ENCODE measurements at regions not wholly inside any gene's neighbourhood (a gene's known extent, or its start where the extent isn't known, plus 50 kb on each side); places are given as distances from the start of the nearest gene placed in this dataset.
"Not testable (repeated sequence)": the region's sequence is repeated elsewhere in the genome, so short reads cannot be mapped to it uniquely, and the experiment has no call there.

DNA sequence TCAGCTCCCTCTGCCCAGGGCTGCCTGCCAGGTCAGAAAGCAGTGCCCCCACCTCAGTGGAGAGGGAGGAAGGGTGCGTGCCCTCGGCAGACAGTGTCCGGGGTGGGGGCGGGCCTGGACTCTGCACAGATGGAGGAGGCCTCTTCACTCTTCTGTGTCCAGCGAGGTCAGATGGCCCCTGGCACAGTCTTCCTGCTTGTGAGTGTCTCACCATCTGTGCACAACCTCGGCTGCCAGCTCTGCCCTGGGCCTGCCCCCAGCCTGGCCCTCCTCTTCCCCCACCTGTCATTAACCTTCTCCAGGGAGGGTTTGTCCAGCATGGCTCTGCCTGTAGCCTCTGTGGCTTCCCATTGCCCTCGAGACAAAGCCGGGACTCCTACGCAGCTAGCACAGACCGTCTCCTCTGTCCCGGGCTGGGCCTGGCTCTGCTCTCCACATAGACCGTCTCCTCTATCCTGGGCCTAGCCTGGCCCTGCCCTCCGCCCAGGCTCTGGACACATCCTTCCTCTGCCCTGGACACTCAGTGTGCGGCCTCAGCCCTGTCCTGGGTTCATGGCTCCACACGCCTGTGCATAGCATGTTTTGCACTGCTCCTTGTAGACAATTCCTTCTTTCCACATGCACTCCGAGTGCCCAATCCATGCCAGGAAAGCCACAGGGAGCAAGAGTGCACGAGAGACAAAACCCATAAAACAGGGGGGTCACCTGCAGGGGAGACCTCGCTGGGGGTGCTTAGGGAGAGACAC is 138.9 kb upstream of the FOXD4L5 start:
- H3K27me3 Mint-ChIP-seq (ENCODE audit: low read depth); intact Hi-C loops (cut with micrococcal nuclease); H3K4me1 Mint-ChIP-seq (ENCODE audit: low read depth); H3K4me3 Mint-ChIP-seq; H3K27ac Mint-ChIP-seq; H3K36me3 Mint-ChIP-seq (ENCODE audit: low read depth); CTCF ChIA-PET; DNase-seq: not testable (repeated sequence)
- peaks cover 29% of the 10 kb centered on the region for H3K9me3 Mint-ChIP-seq

- H3K9me3 Mint-ChIP-seq = peaks cover 34% of the 10 kb centered on the region
- H3K27me3 Mint-ChIP-seq (ENCODE audit: low read depth); H3K27ac Mint-ChIP-seq; H3K4me1 Mint-ChIP-seq (ENCODE audit: low read depth); CTCF ChIA-PET; H3K36me3 Mint-ChIP-seq (ENCODE audit: low read depth); H3K4me3 Mint-ChIP-seq; DNase-seq; intact Hi-C loops (cut with micrococcal nuclease): not testable (repeated sequence)
These were observed 138.1 kb upstream of the FOXD4L5 start for GRCh38 chr9:65422966-65423690.

DNA sequence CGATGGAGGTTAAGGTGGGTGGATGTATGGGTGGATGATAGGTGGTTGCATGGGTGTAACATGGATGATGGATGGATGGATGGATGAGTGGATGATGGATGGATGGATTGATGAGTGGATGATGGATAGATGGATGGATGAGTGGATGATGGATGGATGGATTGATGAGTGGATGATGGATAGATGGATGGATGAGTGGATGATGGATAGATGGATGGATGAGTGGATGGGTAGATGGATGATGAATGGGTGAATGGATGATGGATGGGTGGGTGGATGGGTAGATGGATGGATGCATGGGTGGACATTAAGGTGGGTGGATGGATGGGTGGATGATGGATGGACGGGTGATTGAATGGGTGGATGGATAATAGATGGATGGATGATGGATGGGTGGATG is 136.5 kb upstream of the FOXD4L5 start:
- H3K4me3 Mint-ChIP-seq; H3K4me1 Mint-ChIP-seq (ENCODE audit: low read depth); intact Hi-C loops (cut with micrococcal nuclease); CTCF ChIA-PET; H3K27me3 Mint-ChIP-seq (ENCODE audit: low read depth); DNase-seq; H3K36me3 Mint-ChIP-seq (ENCODE audit: low read depth); H3K27ac Mint-ChIP-seq: not testable (repeated sequence)
- H3K9me3 Mint-ChIP-seq = peaks cover 36% of the 10 kb centered on the region

DNA sequence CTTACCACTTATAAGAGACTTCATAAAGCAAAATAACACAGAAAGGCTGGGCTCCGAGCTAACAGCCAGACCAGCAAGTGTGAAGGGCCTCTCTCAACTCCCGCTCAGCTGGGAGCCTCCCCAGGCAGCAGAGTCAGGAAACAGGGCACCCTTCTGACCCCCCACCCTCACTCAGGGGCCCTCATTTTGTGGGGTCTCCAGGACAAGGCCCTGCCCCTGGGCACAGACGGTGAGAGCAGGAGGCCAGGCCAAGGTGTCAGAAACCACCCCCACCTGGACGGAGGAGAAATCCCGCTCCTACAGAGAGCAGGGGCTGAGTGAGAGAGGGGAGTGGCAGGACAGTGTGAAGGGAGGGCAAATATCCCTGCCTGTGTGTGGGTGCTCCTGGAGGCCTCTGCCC is 135.8 kb upstream of the FOXD4L5 start:
- H3K4me3 Mint-ChIP-seq = no peak overlapping the region

GRCh38 chr9:65418966-65419365 is 134.0 kb upstream of the FOXD4L5 start:
- H3K36me3 Mint-ChIP-seq (ENCODE audit: low read depth); H3K4me3 Mint-ChIP-seq; H3K4me1 Mint-ChIP-seq (ENCODE audit: low read depth); H3K27ac Mint-ChIP-seq; CTCF ChIA-PET; DNase-seq; H3K27me3 Mint-ChIP-seq (ENCODE audit: low read depth); intact Hi-C loops (cut with micrococcal nuclease): not testable (repeated sequence)
- H3K9me3 Mint-ChIP-seq = peaks cover 28% of the 10 kb centered on the region

More for the DNA sequence above, 135.8 kb upstream of the FOXD4L5 start:
- H3K9me3 Mint-ChIP-seq = peaks cover 35% of the 10 kb centered on the region
- H3K27ac Mint-ChIP-seq = no peak overlapping the region
- H3K36me3 Mint-ChIP-seq (ENCODE audit: low read depth) = peaks cover 4% of the 10 kb centered on the region
- no peaks in the 10 kb centered on the region for H3K4me1 Mint-ChIP-seq (ENCODE audit: low read depth)
- H3K27me3 Mint-ChIP-seq (ENCODE audit: low read depth) = no peaks in the 10 kb centered on the region
- intact Hi-C loops (cut with micrococcal nuclease) = no loop called here
- CTCF ChIA-PET = no interaction called here
- DNase-seq = no peak

DNA sequence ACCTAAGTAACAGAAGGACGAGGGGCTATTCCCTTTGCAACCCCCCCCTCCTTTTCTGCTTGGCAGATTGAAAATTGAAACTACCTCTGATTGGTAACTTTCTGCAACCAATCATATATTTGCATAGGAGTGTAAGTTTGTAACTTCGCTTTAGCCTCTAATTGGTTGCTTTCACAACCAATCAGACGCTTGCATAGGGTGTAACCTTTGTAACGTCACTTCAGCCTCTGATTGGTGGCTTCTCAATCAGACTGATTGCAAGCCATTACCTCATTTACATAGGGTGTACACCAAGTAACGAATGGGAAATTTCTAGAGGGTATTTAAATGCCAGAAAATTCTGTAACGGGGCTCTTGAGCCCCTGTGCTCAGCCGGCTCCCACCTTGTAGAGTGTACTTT is 131.9 kb upstream of the FOXD4L5 start:
- H3K4me3 Mint-ChIP-seq; intact Hi-C loops (cut with micrococcal nuclease); H3K27ac Mint-ChIP-seq; DNase-seq; H3K36me3 Mint-ChIP-seq (ENCODE audit: low read depth); CTCF ChIA-PET; H3K27me3 Mint-ChIP-seq (ENCODE audit: low read depth); H3K4me1 Mint-ChIP-seq (ENCODE audit: low read depth): not testable (repeated sequence)
- peaks cover 28% of the 10 kb centered on the region for H3K9me3 Mint-ChIP-seq

- peaks cover 18% of the 10 kb centered on the region for H3K9me3 Mint-ChIP-seq
- H3K27me3 Mint-ChIP-seq (ENCODE audit: low read depth); intact Hi-C loops (cut with micrococcal nuclease); DNase-seq; H3K36me3 Mint-ChIP-seq (ENCODE audit: low read depth); CTCF ChIA-PET; H3K4me3 Mint-ChIP-seq; H3K27ac Mint-ChIP-seq; H3K4me1 Mint-ChIP-seq (ENCODE audit: low read depth): not testable (repeated sequence)
These were observed 129.2 kb upstream of the FOXD4L5 start for GRCh38 chr9:65414249-65414648.

DNA sequence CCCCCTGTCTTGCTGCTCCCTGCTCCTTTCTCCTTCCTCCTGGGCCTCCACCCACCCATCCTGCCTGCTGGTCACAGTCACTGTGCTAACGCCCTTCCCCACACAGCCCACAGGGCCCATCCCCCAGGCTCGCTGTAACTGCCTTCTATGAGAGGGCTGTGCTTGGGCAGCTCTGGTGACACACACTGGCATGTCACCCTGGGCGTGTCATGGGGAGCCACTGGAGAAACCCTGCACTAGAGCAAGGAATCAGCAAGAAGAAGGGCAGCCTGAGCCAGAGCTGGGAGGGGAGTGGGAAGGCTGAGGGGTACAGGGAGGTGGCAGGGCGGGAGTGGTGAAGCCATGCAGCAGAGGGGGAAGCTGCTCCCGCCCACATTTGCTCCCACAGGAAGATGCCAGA is 128.4 kb upstream of the FOXD4L5 start:
- intact Hi-C loops (cut with micrococcal nuclease); H3K27me3 Mint-ChIP-seq (ENCODE audit: low read depth); H3K4me3 Mint-ChIP-seq; H3K36me3 Mint-ChIP-seq (ENCODE audit: low read depth); H3K4me1 Mint-ChIP-seq (ENCODE audit: low read depth); CTCF ChIA-PET; DNase-seq; H3K27ac Mint-ChIP-seq: not testable (repeated sequence)
- H3K9me3 Mint-ChIP-seq = peaks cover 15% of the 10 kb centered on the region

GRCh38 chr9:65411901-65412300 is 126.9 kb upstream of the FOXD4L5 start:
- H3K4me3 Mint-ChIP-seq = no peak overlapping the region
- H3K27me3 Mint-ChIP-seq (ENCODE audit: low read depth) = no peaks in the 10 kb centered on the region
- H3K27ac Mint-ChIP-seq = no peak overlapping the region
- DNase-seq = no peak
- no peaks in the 10 kb centered on the region for H3K4me1 Mint-ChIP-seq (ENCODE audit: low read depth)
- H3K9me3 Mint-ChIP-seq = peaks cover 20% of the 10 kb centered on the region
- no peaks in the 10 kb centered on the region for H3K36me3 Mint-ChIP-seq (ENCODE audit: low read depth)
- CTCF ChIA-PET = no interaction called here
- intact Hi-C loops (cut with micrococcal nuclease) = no loop called here

DNA sequence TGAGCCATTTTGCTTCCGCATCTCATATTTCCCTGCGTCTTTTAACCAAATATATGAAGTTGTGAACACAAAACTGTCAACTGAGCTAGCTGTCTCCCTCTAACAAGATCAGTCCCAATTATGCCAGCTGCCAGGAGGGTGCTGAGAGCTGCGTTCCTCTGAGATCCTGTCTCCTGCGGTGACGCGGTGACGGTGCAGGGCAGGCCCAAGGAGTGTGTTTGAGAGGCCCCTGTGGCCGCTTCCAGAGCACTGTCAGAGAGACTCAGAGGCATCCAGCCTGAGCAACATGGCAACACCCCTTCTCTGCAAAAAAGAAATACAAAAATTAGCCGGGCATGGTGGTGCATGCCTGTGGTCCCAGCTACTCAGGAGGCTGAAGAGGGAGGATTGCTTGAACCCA is 126.3 kb upstream of the FOXD4L5 start:
- Mint-ChIP-seq H3K4me3 (no peak overlapping the region), H3K27me3 (ENCODE audit: low read depth) (no peaks in the 10 kb centered on the region), H3K9me3 (peaks cover 20% of the 10 kb centered on the region), H3K4me1 (ENCODE audit: low read depth) (no peaks in the 10 kb centered on the region), H3K36me3 (ENCODE audit: low read depth) (no peaks in the 10 kb centered on the region), H3K27ac (no peak overlapping the region)
- no peak for DNase-seq
- CTCF ChIA-PET = interaction anchor here (0.6 kb wide), 1 partner anchor 65 kb away, joined by 3 read pairs; no protein-coding TSS in a partner anchor
- intact Hi-C loops (cut with micrococcal nuclease) = no loop called here

DNA sequence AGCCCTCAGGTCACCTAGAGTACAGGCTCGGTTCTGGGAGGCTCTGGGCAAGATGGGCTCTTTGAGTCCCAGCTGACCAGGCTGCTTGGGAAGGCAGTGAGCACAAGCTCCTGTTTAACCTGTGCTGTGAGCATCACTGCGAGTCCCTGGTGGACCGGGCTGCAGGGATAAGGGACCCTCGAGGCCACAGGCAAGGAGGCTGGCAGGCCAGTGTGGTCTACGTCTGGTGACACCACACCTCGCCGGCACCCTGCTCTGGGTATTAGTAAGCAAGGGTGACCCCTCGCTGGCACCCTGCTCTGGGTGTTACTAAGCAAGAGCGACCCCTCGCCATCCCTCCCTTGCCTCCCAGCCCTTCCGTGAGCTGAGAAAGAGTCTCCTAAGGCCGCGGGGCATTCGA is 125.9 kb upstream of the FOXD4L5 start:
- Mint-ChIP-seq H3K27me3 (ENCODE audit: low read depth) (no peaks in the 10 kb centered on the region), H3K9me3 (peaks cover 20% of the 10 kb centered on the region), H3K4me1 (ENCODE audit: low read depth) (no peaks in the 10 kb centered on the region), H3K4me3 (no peak overlapping the region), H3K27ac (no peak overlapping the region), H3K36me3 (ENCODE audit: low read depth) (no peaks in the 10 kb centered on the region)
- intact Hi-C loops (cut with micrococcal nuclease) = no loop called here
- CTCF ChIA-PET = interaction anchor here (0.6 kb wide), 1 partner anchor 65 kb away, joined by 3 read pairs; no protein-coding TSS in a partner anchor
- no peak for DNase-seq

DNA sequence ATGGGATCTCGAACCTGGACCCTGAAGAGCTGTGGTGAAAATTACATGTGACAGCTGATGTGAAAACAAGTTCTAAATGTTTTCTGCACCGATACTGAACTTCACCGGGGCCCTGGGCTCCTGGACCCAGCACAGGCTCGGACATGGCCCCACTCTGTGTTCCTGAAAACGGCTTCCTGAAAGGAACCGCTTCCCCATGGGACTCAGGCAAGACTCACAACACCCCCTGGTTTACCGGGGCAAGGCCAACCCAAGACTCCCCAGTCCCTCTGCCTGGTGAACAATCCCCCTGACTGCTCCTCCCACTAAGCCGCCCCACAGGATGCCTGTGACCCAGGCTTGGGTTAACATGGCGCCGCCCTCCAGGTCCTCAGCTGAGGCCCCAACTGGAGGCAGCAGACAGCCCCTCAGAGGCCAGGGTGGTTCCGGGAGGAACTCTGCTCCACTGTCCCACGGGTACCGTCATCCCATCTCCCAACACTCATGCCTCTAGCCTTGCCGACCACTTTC is 124.5 kb upstream of the FOXD4L5 start:
- Mint-ChIP-seq H3K27ac (no peak overlapping the region), H3K9me3 (peaks cover 19% of the 10 kb centered on the region), H3K4me1 (ENCODE audit: low read depth) (no peaks in the 10 kb centered on the region), H3K27me3 (ENCODE audit: low read depth) (no peaks in the 10 kb centered on the region), H3K4me3 (no peak overlapping the region), H3K36me3 (ENCODE audit: low read depth) (peaks cover 3% of the 10 kb centered on the region)
- CTCF ChIA-PET = no interaction called here
- no peak for DNase-seq
- intact Hi-C loops (cut with micrococcal nuclease) = no loop called here

- H3K27ac Mint-ChIP-seq; H3K4me3 Mint-ChIP-seq; H3K4me1 Mint-ChIP-seq (ENCODE audit: low read depth); H3K27me3 Mint-ChIP-seq (ENCODE audit: low read depth); CTCF ChIA-PET; DNase-seq; H3K36me3 Mint-ChIP-seq (ENCODE audit: low read depth); intact Hi-C loops (cut with micrococcal nuclease): not testable (repeated sequence)
- H3K9me3 Mint-ChIP-seq = peaks cover 17% of the 10 kb centered on the region
These were observed 123.8 kb upstream of the FOXD4L5 start for GRCh38 chr9:65408806-65409205.
